ENCODE measurements at regions not wholly inside any gene's neighbourhood (a gene's known extent, or its start where the extent isn't known, plus 50 kb on each side); places are given as distances from the start of the nearest gene placed in this dataset.

DNA sequence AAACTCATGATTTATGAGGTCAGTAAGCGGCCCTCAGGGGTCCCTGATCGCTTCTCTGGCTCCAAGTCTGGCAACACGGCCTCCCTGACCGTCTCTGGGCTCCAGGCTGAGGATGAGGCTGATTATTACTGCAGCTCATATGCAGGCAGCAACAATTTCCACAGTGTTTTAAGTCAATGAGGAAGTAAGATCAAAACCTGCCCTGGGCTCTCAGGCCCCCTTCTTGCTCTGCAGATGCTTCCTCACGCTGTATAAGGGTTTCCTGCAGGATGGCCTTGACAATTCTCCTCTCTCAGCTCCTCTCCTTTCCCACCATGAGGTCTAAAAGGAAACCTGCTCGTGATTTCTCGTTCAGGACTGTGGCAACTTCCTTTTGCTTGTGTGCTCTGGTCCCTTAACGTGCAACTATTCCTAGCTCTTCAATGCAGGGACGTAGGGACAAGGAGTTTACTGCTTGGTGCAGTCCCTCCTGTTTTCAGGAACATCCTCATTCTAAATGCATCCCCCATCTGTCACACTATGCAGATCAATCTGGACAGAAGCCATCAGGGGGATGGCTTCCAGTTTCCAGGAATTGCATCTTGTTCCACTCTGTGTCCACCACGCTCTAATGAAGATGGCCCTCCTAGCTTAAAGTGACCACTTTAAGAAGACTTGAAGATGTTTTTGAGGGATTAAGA, 64.3 kb upstream of the IGLL5 start:
- Histone ChIP-seq H3K9me3 (ENCODE audit: low read depth) (no peaks in the 10 kb centered on the region), H3K79me2 (no peaks in the 10 kb centered on the region), H3K9me2 (replicated peaks; ENCODE audit: insufficient read depth) (no peaks in the 10 kb centered on the region), H2AFZ (no peak overlapping the region), H3K4me1 (ENCODE audit: insufficient read depth) (no peaks in the 10 kb centered on the region), H4K20me1 (ENCODE audit: insufficient read depth, poor library complexity, severe bottlenecking) (no peaks in the 10 kb centered on the region), H3K4me2 (no peak overlapping the region), H3K27me3 (peaks cover 7% of the 10 kb centered on the region), H3K36me3 (replicated peaks; ENCODE audit: insufficient read depth, low read depth) (no peaks in the 10 kb centered on the region), H3K4me3 (no peak overlapping the region), H3K27ac (no peak overlapping the region)
- no peak for DNase-seq (ENCODE audit: low spot score)
- no peak for TF ChIP-seq EZH2 (IDR thresholded peaks at IDR 0.05; ENCODE audit: borderline replicate concordance)
- TF ChIP-seq, protein P1, sequence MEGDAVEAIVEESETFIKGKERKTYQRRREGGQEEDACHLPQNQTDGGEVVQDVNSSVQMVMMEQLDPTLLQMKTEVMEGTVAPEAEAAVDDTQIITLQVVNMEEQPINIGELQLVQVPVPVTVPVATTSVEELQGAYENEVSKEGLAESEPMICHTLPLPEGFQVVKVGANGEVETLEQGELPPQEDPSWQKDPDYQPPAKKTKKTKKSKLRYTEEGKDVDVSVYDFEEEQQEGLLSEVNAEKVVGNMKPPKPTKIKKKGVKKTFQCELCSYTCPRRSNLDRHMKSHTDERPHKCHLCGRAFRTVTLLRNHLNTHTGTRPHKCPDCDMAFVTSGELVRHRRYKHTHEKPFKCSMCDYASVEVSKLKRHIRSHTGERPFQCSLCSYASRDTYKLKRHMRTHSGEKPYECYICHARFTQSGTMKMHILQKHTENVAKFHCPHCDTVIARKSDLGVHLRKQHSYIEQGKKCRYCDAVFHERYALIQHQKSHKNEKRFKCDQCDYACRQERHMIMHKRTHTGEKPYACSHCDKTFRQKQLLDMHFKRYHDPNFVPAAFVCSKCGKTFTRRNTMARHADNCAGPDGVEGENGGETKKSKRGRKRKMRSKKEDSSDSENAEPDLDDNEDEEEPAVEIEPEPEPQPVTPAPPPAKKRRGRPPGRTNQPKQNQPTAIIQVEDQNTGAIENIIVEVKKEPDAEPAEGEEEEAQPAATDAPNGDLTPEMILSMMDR (IDR thresholded peaks at IDR 0.05; ENCODE audit: poor library complexity), result no peak
- TF ChIP-seq EZH2phosphoT487 (IDR thresholded peaks at IDR 0.05; ENCODE audit: low read depth, severe bottlenecking, unreplicated experiment), result no peak
- WGBS (ENCODE audit: low lambda C conversion rate, missing lambda C conversion rate), result 87% methylated on average over 10 of the region's 10 CpGs

DNA sequence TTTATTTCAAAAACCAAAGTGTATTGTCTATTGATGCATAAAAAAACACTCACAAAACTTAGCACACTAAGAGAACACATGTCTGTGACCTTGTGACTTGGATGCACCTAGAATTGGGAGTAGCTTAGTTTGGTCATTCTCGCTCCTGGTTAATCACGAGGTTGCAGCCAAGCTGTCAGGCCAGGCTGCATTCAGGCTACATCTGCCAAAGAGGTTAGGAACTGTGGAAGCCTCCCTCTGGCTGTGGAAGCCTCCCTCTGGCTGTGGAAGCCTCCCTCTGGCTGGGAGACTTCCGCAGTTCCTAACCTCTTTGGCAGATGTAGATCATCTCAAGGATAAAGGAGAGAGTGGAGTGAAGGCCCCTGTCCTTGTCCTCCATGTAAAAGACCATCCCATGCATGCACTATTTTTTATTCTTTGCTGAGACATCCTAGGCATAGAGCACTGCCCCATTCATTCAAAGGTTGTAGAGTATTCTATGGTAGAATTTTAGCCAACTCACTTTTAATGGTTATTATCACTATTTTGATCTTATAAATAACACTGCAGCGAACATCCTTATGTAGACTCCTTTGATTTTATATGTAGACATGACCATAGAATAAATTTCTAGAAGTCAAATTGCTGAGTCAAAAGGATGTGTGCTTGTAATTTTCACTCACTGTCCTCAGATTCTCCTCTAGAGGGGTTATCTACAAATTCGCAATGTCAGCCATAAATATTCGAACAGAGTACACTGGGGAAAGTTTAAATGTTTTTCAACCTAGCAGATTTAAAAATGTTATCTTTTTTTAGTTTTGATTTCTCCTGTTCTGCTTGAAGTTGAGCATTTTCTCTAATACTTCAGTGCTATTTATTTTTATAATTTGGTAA, 63.0 kb upstream of the IGLL5 start:
- Histone ChIP-seq H3K9me3 (ENCODE audit: low read depth) (no peaks in the 10 kb centered on the region), H3K27me3 (peaks cover 7% of the 10 kb centered on the region), H3K36me3 (replicated peaks; ENCODE audit: insufficient read depth, low read depth) (no peaks in the 10 kb centered on the region), H3K27ac (no peak overlapping the region), H3K4me1 (ENCODE audit: insufficient read depth) (no peaks in the 10 kb centered on the region), H3K79me2 (no peaks in the 10 kb centered on the region), H4K20me1 (ENCODE audit: insufficient read depth, poor library complexity, severe bottlenecking) (no peaks in the 10 kb centered on the region), H2AFZ (no peak overlapping the region), H3K4me3 (no peak overlapping the region), H3K9me2 (replicated peaks; ENCODE audit: insufficient read depth) (no peaks in the 10 kb centered on the region), H3K4me2 (no peak overlapping the region)
- no peak for DNase-seq (ENCODE audit: low spot score)
- TF ChIP-seq, protein P1 (IDR thresholded peaks at IDR 0.05; ENCODE audit: poor library complexity), result no peak
- TF ChIP-seq EZH2 (IDR thresholded peaks at IDR 0.05; ENCODE audit: borderline replicate concordance), result no peak
- TF ChIP-seq EZH2phosphoT487 (IDR thresholded peaks at IDR 0.05; ENCODE audit: low read depth, severe bottlenecking, unreplicated experiment), result no peak
- WGBS (ENCODE audit: low lambda C conversion rate, missing lambda C conversion rate), result 90% methylated on average over 6 of the region's 6 CpGs

DNA sequence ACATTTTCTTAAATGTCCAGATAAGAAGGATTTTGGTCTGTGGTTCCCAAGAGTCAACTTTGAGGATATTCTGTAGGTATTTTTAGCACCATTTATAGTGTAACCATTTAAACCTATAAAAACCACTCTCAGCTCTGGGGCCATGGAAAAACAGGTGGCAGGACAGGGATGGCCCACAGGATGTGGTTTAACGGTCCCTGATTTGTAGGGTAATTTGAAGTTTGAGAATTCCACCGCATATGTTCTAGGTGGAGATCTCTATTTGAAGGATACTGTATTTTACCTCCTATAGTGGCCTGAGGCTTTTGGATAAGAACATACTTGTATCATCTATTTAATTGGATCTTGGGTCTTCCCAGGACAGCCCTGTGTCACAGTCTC, 62.4 kb upstream of the IGLL5 start:
- TF ChIP-seq, protein P1 (IDR thresholded peaks at IDR 0.05; ENCODE audit: poor library complexity), result no peak
- TF ChIP-seq EZH2 (IDR thresholded peaks at IDR 0.05; ENCODE audit: borderline replicate concordance), result no peak
- no peak for TF ChIP-seq EZH2phosphoT487 (IDR thresholded peaks at IDR 0.05; ENCODE audit: low read depth, severe bottlenecking, unreplicated experiment)
- WGBS (ENCODE audit: low lambda C conversion rate, missing lambda C conversion rate), result 78% methylated on average over 2 of the region's 2 CpGs
- H3K4me3 ChIP-seq, result no peak overlapping the region
- no peak overlapping the region for H2AFZ ChIP-seq
- H3K36me3 ChIP-seq (replicated peaks; ENCODE audit: insufficient read depth, low read depth), result no peaks in the 10 kb centered on the region
- no peaks in the 10 kb centered on the region for H3K9me2 ChIP-seq (replicated peaks; ENCODE audit: insufficient read depth)
- H3K9me3 ChIP-seq (ENCODE audit: low read depth), result no peaks in the 10 kb centered on the region
- peaks cover 7% of the 10 kb centered on the region for H3K27me3 ChIP-seq
- H3K4me2 ChIP-seq, result no peak overlapping the region
- no peak overlapping the region for H3K27ac ChIP-seq
- no peak for DNase-seq (ENCODE audit: low spot score)
- H3K79me2 ChIP-seq, result no peaks in the 10 kb centered on the region
- no peaks in the 10 kb centered on the region for H3K4me1 ChIP-seq (ENCODE audit: insufficient read depth)
- no peaks in the 10 kb centered on the region for H4K20me1 ChIP-seq (ENCODE audit: insufficient read depth, poor library complexity, severe bottlenecking)

All from hepatocyte (in vitro differentiated cells).